ENCODE measurements at regions not wholly inside any gene's neighbourhood (a gene's known extent, or its start where the extent isn't known, plus 50 kb on each side); places are given as distances from the start of the nearest gene placed in this dataset.

GRCh38 chr13:58999851-59000250 is 1163.9 kb downstream of the DIAPH3 start:
- Mint-ChIP-seq H3K4me1 (peaks cover 3 to 7% of the 10 kb centered on the region in 2 experiments; a peak in 3 of 4 replicates), H3K27me3 (ENCODE audit: low read depth) (no peaks in the 10 kb centered on the region)
- H4K8ac ChIP-seq (replicated peaks; ENCODE audit: insufficient read length, low read depth, low read length) = no peak overlapping the region

More at GRCh38 chr13:58999851-59000250, 1163.9 kb downstream of the DIAPH3 start:
- no peak overlapping the region for H2BK20ac ChIP-seq (ENCODE audit: low read depth, low read length, poor library complexity, severe bottlenecking)
- H3K4me2 ChIP-seq (ENCODE audit: insufficient read depth, insufficient read length, low read length) = no peak overlapping the region
- H3K14ac ChIP-seq (ENCODE audit: insufficient read depth, low read length) = no peak overlapping the region
- no peak overlapping the region for H3K27ac ChIP-seq (ENCODE audit: insufficient read length, low read depth, low read length)
- no peak overlapping the region for H4K5ac ChIP-seq (ENCODE audit: insufficient read length, low read depth, low read length)
- H3K27me3 ChIP-seq (ENCODE audit: insufficient read depth, low read length) = no peaks in the 10 kb centered on the region
- Mint-ChIP-seq H3K9me3 (no peaks in the 10 kb centered on the region; a peak in 1 of 5 replicates), H3K27ac (no peak overlapping the region; a peak in 1 of 7 replicates), H3K4me3 (no peak overlapping the region), H3K36me3 (ENCODE audit: insufficient read depth in 1 of 3, low read depth in 3 of 3) (peaks cover 0 to 9% (median 2%) of the 10 kb centered on the region in 3 experiments; a peak in 2 of 7 replicates)
- no peak overlapping the region for H3K4ac ChIP-seq (ENCODE audit: low read depth, low read length)
- no peak for TF ChIP-seq CTCF (conservative IDR thresholded peaks at IDR 0.05)
- no peaks in the 10 kb centered on the region for H3K4me1 ChIP-seq (ENCODE audit: insufficient read depth, low read length)
- no CpG with 5 or more reads among the region's 2 CpGs for WGBS (ENCODE audit: extremely low coverage, insufficient read length, low lambda C conversion rate)
- H3K79me2 ChIP-seq (ENCODE audit: insufficient read depth, low read length) = no peaks in the 10 kb centered on the region
- H3K9me3 ChIP-seq (ENCODE audit: control insufficient read depth, low read depth, low read length) = no peaks in the 10 kb centered on the region
- H3K56ac ChIP-seq (ENCODE audit: insufficient read length, low read depth, low read length) = no peak overlapping the region
- no peak overlapping the region for H3K18ac ChIP-seq (ENCODE audit: insufficient read length, low read depth, low read length)
- H4K91ac ChIP-seq (ENCODE audit: insufficient read length, low read depth, low read length) = no peak overlapping the region
- no peak overlapping the region for H3T11ph ChIP-seq (ENCODE audit: low read length)
- H2AK5ac ChIP-seq (ENCODE audit: insufficient read length, low read length) = no peak overlapping the region
- no peak overlapping the region for H3K9ac ChIP-seq (ENCODE audit: extremely low read depth, insufficient read length, low read length)
- DNase-seq = no peak
- H4K20me1 ChIP-seq (ENCODE audit: control insufficient read depth, insufficient read depth, insufficient read length) = no peaks in the 10 kb centered on the region
- H3K79me1 ChIP-seq (ENCODE audit: insufficient read depth, low read depth, low read length, poor library complexity, severe bottlenecking) = no peaks in the 10 kb centered on the region
- no peak overlapping the region for H2BK5ac ChIP-seq (ENCODE audit: insufficient read length, low read length)
- H2BK15ac ChIP-seq (ENCODE audit: low read depth, low read length) = no peak overlapping the region
- no peaks in the 10 kb centered on the region for H3K23me2 ChIP-seq (ENCODE audit: insufficient read length, low read depth, low read length, poor library complexity, severe bottlenecking)
- no peak overlapping the region for H3K23ac ChIP-seq (ENCODE audit: insufficient read length, low read depth, low read length)
- H2BK12ac ChIP-seq (ENCODE audit: insufficient read length, low read depth, low read length) = no peak overlapping the region
- H2AFZ ChIP-seq (ENCODE audit: low read length) = no peak overlapping the region
- H2BK120ac ChIP-seq (ENCODE audit: low read depth, low read length, poor library complexity, severe bottlenecking) = no peak overlapping the region
